SK-N-SH treated with all-trans-retinoic acid at 6 μM for 48 hours (cell line): ENCODE measurements at regions not wholly inside any gene's neighbourhood (a gene's known extent, or its start where the extent isn't known, plus 50 kb on each side); places are given as distances from the start of the nearest gene placed in this dataset.

Source experiments
- CSDC2 ChIP-seq: fragments of 250-450 bp; sonication (Bioruptor Pico); IDR thresholded peaks from 2 replicates; pipeline ENCODE4 v1.5.0; 2020; ENCODE audit warnings: mild to moderate bottlenecking, moderate library complexity
- CSRNP3 ChIP-seq: fragments of 250-450 bp; sonication (Bioruptor Pico); IDR thresholded peaks from 2 replicates; pipeline ENCODE4 v1.5.1; 2021; ENCODE audit warnings: mild to moderate bottlenecking, moderate library complexity
- GLIS3 ChIP-seq: fragments of 250-450 bp; sonication (Bioruptor Pico); IDR thresholded peaks from 2 replicates; pipeline ENCODE4 v1.5.0; 2020; ENCODE audit warnings: mild to moderate bottlenecking, moderate library complexity
- PATZ1 ChIP-seq: fragments of 250-450 bp; sonication (Bioruptor Pico); IDR thresholded peaks from 2 replicates; pipeline ENCODE4 v1.8.0; 2020; ENCODE audit warnings: mild to moderate bottlenecking, moderate library complexity, borderline replicate concordance
- POU6F1 ChIP-seq: fragments of 250-450 bp; sonication (Bioruptor Pico); IDR thresholded peaks from 2 replicates; pipeline ENCODE4 v1.8.0; 2021; ENCODE audit warnings: low read depth, mild to moderate bottlenecking, moderate library complexity, borderline replicate concordance
- PPARA ChIP-seq: fragments of 250-450 bp; sonication (Bioruptor Pico); IDR thresholded peaks from 2 replicates; pipeline ENCODE4 v1.5.0; 2020; ENCODE audit warnings: mild to moderate bottlenecking, borderline replicate concordance
- SNAI2 ChIP-seq: fragments of 250-450 bp; sonication (Bioruptor Pico); IDR thresholded peaks from 2 replicates; pipeline ENCODE4 v1.5.0; 2020; ENCODE audit warnings: mild to moderate bottlenecking, moderate library complexity
- TOX ChIP-seq: fragments of 250-450 bp; sonication (Bioruptor Pico); IDR thresholded peaks from 2 replicates; pipeline ENCODE4 v1.8.0; 2021; ENCODE audit warnings: mild to moderate bottlenecking, moderate library complexity, borderline replicate concordance
- ZC3H10 ChIP-seq: fragments of 250-450 bp; sonication (Bioruptor Pico); IDR thresholded peaks from 2 replicates; pipeline ENCODE4 v1.5.1; 2021; ENCODE audit warnings: mild to moderate bottlenecking, moderate library complexity
- ZFP3 ChIP-seq: fragments of 250-450 bp; sonication (Bioruptor Pico); IDR thresholded peaks from 2 replicates; pipeline ENCODE4 v1.5.0; 2020; ENCODE audit warnings: mild to moderate bottlenecking, moderate library complexity
- ZFP30 ChIP-seq: fragments of 450-650 bp; formaldehyde crosslinking; IDR thresholded peaks from 2 replicates; pipeline ENCODE4 v1.5.0; 2022; ENCODE audit warnings: mild to moderate bottlenecking, moderate library complexity
- ZNF565 ChIP-seq: fragments of 450-650 bp; formaldehyde crosslinking; conservative IDR thresholded peaks from 2 replicates; pipeline ENCODE4 v1.5.0; 2020; ENCODE audit warnings: low read depth, mild to moderate bottlenecking, moderate library complexity

DNA sequence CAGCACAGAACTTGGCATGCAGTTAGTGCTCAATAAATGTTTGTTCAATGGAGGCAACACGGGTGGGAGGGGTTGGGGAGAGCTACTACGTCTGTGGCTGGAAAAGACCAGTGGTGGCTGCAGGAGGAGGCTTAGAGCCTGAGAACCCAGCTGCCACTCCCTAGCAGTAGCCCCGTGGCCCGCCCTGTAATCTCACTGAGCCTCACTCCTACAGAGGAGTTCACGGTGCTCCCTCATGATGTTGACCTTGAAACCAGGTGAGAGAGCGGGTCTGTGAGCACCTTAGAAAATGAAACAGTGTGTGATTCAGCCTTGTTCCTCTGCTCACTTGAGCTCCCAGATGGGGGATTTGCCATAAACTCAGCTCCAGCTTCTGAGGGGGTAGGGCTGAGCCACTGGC, 299.6 kb downstream of the NPHP4 start:
- TF ChIP-seq CSRNP3 (no peak), TOX (CRISPR knock-in tag) (no peak), ZFP3 (CRISPR knock-in tag) (no peak), PPARA (CRISPR knock-in tag) (no peak), CSDC2 (CRISPR knock-in tag) (no peak), SNAI2 (no peak), ZNF565 (CRISPR knock-in tag) (no peak), GLIS3 (no peak), ZC3H10 (CRISPR knock-in tag) (no peak), ZFP30 (CRISPR knock-in tag) (no peak), PATZ1 (no peak), POU6F1 (CRISPR knock-in tag) (no peak)
